Parathyroid adenoma (tissue), 2 donors: ENCODE measurements at regions not wholly inside any gene's neighbourhood (a gene's known extent, or its start where the extent isn't known, plus 50 kb on each side); places are given as distances from the start of the nearest gene placed in this dataset.

ENCODE experiments used
- H2AFZ ChIP-seq: fragments of 300-600 bp; sonication (generic); one replicate; pipeline ENCODE4 v1.7.0; 2017; ENCODE audit warnings: antibody characterized with exemption, mild to moderate bottlenecking
- H3K27ac ChIP-seq: fragments of 300-600 bp; sonication (generic); one replicate; pipeline ENCODE4 v1.7.0; 2017
- H3K27me3 ChIP-seq: fragments of 300-600 bp; sonication (generic); one replicate; pipeline ENCODE4 v1.7.0; 2017; ENCODE audit warnings: low read length; ENCODE audit not compliant: control insufficient read depth, insufficient read depth
- H3K36me3 ChIP-seq: fragments of 300-600 bp; sonication (generic); one replicate; pipeline ENCODE4 v1.7.0; 2017; ENCODE audit warnings: low read length; ENCODE audit not compliant: control insufficient read depth, insufficient read depth
- H3K4me1 ChIP-seq: fragments of 300-600 bp; sonication (generic); one replicate; pipeline ENCODE4 v1.7.0; 2017; ENCODE audit warnings: control low read depth
- H3K4me2 ChIP-seq: fragments of 300-600 bp; sonication (generic); one replicate; pipeline ENCODE4 v1.7.0; 2017; ENCODE audit warnings: low read length
- H3K4me3 ChIP-seq: fragments of 300-600 bp; sonication (generic); one replicate; pipeline ENCODE4 v1.7.0; 2017; ENCODE audit warnings: low read depth, low read length
- H3K79me2 ChIP-seq: fragments of 300-600 bp; sonication (generic); one replicate; pipeline ENCODE4 v1.7.0; 2017; ENCODE audit warnings: control low read depth
- H3K9ac ChIP-seq: fragments of 300-600 bp; sonication (generic); one replicate; pipeline ENCODE4 v1.7.0; 2017; ENCODE audit warnings: mild to moderate bottlenecking
- H3K9me3 ChIP-seq: fragments of 300-600 bp; sonication (generic); one replicate; pipeline ENCODE4 v1.7.0; 2017; ENCODE audit warnings: low read length; ENCODE audit not compliant: control insufficient read depth
- CTCF ChIP-seq: fragments of 300-600 bp; sonication (generic); IDR thresholded peaks from one replicate; pipeline ENCODE4 v1.7.0; 2017; ENCODE audit warnings: antibody characterized with exemption, mild to moderate bottlenecking
- donor health status: primary hyperparathyroidism.

GRCh38 chr20:57951549-57951948 lies 241.7 kb upstream of the PMEPA1 start:
- H3K36me3 ChIP-seq: no peaks in the 10 kb centered on the region
- no peak overlapping the region for H3K27ac ChIP-seq
- no peak overlapping the region for H2AFZ ChIP-seq
- no peak overlapping the region for H3K9ac ChIP-seq
- H3K4me2 ChIP-seq: no peak overlapping the region
- H3K4me1 ChIP-seq: no peaks in the 10 kb centered on the region
- no peaks in the 10 kb centered on the region for H3K9me3 ChIP-seq
- no peak overlapping the region for H3K4me3 ChIP-seq
- TF ChIP-seq CTCF: no peak
- no peaks in the 10 kb centered on the region for H3K27me3 ChIP-seq
- no peaks in the 10 kb centered on the region for H3K79me2 ChIP-seq

- no peaks in the 10 kb centered on the region for H3K27me3 ChIP-seq
- no peaks in the 10 kb centered on the region for H3K79me2 ChIP-seq
- no peaks in the 10 kb centered on the region for H3K9me3 ChIP-seq
- H3K4me1 ChIP-seq: no peaks in the 10 kb centered on the region
- no peak overlapping the region for H3K9ac ChIP-seq
- H3K4me3 ChIP-seq: no peak overlapping the region
- H3K27ac ChIP-seq: no peak overlapping the region
- TF ChIP-seq CTCF: no peak
- no peak overlapping the region for H3K4me2 ChIP-seq
- no peak overlapping the region for H2AFZ ChIP-seq
- H3K36me3 ChIP-seq: no peaks in the 10 kb centered on the region
Measured at GRCh38 chr20:57950764-57951485, 241.1 kb upstream of the PMEPA1 start.

- H3K27me3 ChIP-seq: no peaks in the 10 kb centered on the region
- H3K4me3 ChIP-seq: no peak overlapping the region
- no peak overlapping the region for H3K27ac ChIP-seq
- H2AFZ ChIP-seq: no peak overlapping the region
- H3K4me2 ChIP-seq: no peak overlapping the region
- H3K79me2 ChIP-seq: no peaks in the 10 kb centered on the region
- no peak overlapping the region for H3K9ac ChIP-seq
- no peaks in the 10 kb centered on the region for H3K36me3 ChIP-seq
- no peaks in the 10 kb centered on the region for H3K4me1 ChIP-seq
- TF ChIP-seq CTCF: no peak
- no peaks in the 10 kb centered on the region for H3K9me3 ChIP-seq
Measured at GRCh38 chr20:57948180-57948955, 238.6 kb upstream of the PMEPA1 start.

GRCh38 chr20:57947421-57948179 lies 237.8 kb upstream of the PMEPA1 start:
- no peaks in the 10 kb centered on the region for H3K4me1 ChIP-seq
- no peaks in the 10 kb centered on the region for H3K79me2 ChIP-seq
- H2AFZ ChIP-seq: no peak overlapping the region
- no peak overlapping the region for H3K4me3 ChIP-seq
- H3K9ac ChIP-seq: no peak overlapping the region
- TF ChIP-seq CTCF: no peak
- H3K27me3 ChIP-seq: no peaks in the 10 kb centered on the region
- H3K27ac ChIP-seq: no peak overlapping the region
- H3K9me3 ChIP-seq: no peaks in the 10 kb centered on the region
- H3K4me2 ChIP-seq: no peak overlapping the region
- no peaks in the 10 kb centered on the region for H3K36me3 ChIP-seq
